Muscle of back (tissue), 3 donors: ENCODE measurements at regions not wholly inside any gene's neighbourhood (a gene's known extent, or its start where the extent isn't known, plus 50 kb on each side); places are given as distances from the start of the nearest gene placed in this dataset.
A peak's percentile ranks its signal among the peaks of the same experiment; 100 is the strongest.
"Not testable (repeated sequence)": the region's sequence is repeated elsewhere in the genome, so short reads cannot be mapped to it uniquely, and the experiment has no call there.

ENCODE experiments used
- DNase-seq, 3 donors: peaks; one replicate each; pipeline versions ENCODE4 v3.0.0 to v3.0.0-alpha.2; 2013

GRCh38 chr1:18561967-18562366 lies 68.7 kb upstream of the PAX7 start:
- DNase-seq: no peak

DNA sequence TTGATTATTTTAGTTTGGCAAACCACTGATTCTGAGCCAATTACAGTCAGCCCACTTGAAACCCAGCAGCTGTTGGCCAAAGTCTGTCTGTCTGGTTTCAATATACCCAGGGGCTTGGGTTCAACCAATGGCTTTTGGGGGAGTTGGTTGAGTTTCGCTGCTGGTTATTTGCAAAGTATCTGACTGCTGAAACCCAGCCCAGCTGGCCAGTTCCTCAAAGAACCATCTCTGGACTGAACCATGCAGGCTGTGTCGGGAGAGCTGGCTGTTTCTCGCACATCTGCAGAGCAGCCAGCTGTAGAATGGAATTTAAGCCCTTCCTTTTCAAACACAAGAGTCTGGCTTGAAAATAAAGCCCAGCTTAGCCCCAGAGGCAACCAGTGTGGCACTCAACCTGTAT lies 66.0 kb upstream of the PAX7 start:
- peak in 2 of 3 donors; percentile 38 to 70 for DNase-seq

DNA sequence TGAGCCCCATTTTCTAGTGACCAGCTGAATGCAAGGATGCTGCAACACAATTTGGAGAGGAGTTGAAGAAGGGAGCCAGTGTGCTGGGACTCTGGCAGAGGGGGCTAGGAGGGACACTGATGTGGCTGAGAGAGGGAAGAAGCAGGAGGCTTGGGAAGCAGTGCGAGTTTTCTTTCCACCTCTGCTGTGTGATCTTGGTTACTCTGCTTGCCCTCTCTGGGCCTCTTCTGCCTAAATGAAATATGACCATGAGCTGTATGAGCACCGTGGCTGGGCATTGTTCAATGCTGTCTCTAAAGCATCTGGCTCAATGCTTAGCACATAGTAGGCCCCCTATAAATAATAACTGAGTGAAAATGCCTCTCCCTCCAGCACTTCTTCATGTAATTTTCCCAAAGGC lies 65.3 kb upstream of the PAX7 start:
- DNase-seq: no peak

- DNase-seq: no peak
Measured at GRCh38 chr1:18568489-18568888, 62.2 kb upstream of the PAX7 start.

DNA sequence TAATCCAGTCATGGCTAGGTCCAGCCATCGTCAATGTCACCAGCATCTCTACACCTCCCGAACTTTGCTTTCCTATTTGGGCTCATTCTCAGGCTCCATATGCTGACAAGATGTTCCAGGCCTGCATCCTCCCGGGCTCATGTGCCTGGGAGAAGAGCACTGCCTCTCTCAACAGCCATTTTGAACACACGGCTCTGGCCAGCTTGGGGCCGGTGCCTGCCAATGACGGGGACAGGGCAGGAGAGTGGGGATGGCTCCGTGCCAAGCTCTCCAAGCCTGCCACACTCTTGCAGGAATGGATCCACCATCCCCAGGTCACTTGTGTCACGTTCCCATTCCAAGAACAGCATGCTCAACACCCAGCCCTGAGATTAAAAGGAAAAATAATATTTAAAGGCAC lies 61.4 kb upstream of the PAX7 start:
- DNase-seq: no peak

DNA sequence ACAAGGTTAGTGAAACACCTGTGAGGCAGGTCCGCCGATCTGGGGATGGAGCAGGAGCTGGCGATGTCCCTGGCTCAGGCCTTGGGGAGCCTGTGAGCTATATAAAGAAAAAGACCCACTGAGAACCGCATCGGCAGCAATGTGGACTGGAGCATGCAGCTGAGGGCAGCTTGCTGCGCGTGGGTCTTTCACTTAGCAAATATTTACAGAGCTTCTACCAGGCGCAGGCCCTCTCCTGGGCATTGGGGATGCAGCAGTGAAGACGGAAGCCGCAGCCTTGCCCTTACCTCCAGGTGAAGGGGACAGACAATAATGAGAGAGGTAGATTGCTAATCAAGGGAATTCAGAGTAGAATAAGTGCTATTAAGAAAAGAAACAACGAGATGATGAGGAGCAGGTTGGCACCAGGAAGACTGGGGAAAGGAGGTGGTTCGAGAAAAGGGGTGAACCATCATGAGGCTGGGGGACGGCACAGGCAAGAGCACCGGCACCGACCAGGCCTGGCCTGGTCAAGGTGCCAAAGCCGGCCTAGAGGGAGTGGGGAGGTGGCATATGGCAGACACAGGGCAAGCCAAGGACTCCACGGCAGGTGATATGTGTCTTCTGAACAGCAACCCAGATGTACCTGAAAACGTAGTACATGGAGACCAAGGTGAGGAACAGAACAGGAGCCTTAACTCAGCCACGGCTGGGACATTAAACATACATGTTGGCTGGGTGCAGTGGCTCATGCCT lies 60.7 kb upstream of the PAX7 start:
- DNase-seq: no peak

- no peak for DNase-seq
Measured at GRCh38 chr1:18571275-18571674, 59.4 kb upstream of the PAX7 start.

GRCh38 chr1:18572022-18572880 lies 58.4 kb upstream of the PAX7 start:
- DNase-seq: no peak

- no peak for DNase-seq
Measured at GRCh38 chr1:18573170-18573569, 57.5 kb upstream of the PAX7 start.

DNA sequence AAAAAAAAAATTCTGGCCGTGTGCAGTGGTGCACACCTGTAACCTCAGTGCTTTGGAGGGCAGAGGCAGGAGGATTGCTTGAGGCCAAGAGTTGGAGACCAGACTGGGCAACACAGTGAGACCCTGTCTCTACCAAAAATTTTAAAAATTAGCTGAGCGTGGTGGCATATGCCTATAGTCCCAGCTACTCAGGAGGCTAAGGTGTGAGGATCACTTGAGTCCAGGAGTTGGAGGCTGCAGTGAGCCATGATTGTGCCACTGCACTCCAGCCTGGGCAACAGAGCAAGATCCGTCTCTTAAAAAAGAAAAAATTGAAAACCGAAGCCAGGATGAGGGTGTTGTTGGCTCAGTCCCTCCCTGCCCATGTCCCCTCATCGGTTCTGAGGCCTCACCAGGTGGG lies 55.9 kb upstream of the PAX7 start:
- no peak for DNase-seq

DNA sequence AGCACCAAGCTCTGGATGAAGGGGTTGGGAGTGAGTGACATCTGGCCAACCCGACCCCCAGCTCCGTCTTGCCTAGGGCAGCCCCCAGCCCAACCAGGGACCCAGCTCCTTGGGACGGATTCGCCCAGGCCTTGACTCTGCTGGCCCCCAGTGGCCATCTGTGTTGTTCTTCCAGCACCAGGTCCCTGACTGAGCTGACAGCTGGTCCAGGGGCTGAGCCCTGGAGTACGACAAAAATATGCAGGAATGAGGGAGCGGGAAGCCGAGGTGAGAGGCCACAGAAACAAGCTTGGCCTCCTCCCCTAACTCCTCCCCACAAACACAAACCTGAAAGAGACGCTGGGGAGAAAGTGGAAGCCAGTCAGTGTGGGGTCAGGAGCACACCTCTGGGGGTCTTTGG lies 55.0 kb upstream of the PAX7 start:
- DNase-seq: peak in 1 of 3 donors; percentile 34

DNA sequence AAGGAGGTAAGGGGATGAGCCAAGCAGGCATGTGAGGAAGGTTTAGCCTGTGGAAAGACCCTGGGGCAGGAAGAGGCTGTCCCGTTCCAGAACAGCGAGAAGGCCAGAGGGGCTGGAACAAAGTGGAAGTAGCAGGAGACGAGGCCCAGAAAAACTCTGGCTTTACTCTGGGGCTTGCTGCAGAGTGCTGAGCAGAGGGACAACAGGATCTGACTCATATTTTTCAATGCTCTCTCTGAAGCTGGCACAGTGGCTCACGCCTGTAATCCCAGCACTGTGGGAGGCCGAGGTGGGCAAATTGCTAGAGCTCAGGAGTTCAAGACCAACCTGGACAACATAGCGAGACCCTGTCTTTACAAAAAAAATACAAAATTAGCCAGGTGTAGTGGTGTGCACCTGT lies 52.4 kb upstream of the PAX7 start:
- no peak for DNase-seq

- DNase-seq: not testable (repeated sequence)
Measured at GRCh38 chr1:18579267-18579666, 51.4 kb upstream of the PAX7 start.

DNA sequence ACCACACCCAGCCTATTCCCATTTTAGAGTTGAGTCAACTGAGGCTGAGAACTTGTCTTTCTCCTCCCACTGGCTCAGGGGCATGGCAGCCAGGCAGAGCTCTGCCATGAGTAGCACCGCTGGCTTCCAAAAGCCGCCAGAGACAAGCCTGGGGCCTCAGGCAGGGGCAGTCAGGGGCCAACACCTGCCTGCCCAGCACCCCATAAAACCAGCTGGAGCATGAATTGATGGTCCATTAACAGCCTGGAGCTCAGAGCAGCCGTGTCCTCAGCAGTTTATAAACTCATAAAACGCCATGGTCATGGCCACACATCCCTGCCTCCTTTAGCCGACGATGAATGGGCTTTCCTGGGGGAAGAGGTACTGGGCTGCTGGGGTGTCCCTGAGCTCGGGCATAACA lies 50.6 kb upstream of the PAX7 start:
- DNase-seq: no peak

DNA sequence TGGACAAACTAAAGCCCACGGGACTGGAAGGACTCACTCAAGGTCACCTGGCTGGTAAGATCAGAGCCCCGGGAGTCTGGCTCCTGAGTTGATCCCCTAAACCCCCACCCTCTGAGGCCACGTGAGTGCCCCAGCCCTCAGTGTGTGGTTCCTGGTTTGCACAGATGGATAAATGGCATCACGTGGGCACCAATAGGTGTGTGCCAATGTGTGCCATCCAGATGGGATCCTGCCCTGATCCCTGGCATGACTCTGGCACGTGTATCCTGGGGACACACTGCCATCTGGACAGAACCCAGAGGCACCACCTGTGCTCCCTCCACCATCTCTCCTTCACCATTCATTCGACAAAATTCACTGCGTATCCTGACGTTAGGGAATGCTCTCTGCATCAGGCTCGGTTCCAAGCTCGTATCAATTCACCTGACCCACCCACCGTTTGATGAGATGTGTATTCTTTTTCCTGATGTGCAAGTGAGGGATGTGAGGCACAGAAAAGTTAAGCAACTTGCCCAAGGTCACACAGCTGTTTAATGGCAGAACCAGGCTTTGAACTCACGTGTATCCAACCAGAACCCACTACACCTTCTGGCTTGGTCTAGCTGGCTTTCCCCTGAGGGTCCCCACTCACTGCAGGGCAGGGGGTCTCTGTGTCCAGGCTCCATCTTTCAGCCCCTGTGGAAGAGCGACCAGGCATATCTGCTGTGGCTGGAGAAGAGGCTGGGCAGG lies 49.8 kb upstream of the PAX7 start:
- no peak for DNase-seq
